ENCODE measurements at regions not wholly inside any gene's neighbourhood (a gene's known extent, or its start where the extent isn't known, plus 50 kb on each side); places are given as distances from the start of the nearest gene placed in this dataset.

DNA sequence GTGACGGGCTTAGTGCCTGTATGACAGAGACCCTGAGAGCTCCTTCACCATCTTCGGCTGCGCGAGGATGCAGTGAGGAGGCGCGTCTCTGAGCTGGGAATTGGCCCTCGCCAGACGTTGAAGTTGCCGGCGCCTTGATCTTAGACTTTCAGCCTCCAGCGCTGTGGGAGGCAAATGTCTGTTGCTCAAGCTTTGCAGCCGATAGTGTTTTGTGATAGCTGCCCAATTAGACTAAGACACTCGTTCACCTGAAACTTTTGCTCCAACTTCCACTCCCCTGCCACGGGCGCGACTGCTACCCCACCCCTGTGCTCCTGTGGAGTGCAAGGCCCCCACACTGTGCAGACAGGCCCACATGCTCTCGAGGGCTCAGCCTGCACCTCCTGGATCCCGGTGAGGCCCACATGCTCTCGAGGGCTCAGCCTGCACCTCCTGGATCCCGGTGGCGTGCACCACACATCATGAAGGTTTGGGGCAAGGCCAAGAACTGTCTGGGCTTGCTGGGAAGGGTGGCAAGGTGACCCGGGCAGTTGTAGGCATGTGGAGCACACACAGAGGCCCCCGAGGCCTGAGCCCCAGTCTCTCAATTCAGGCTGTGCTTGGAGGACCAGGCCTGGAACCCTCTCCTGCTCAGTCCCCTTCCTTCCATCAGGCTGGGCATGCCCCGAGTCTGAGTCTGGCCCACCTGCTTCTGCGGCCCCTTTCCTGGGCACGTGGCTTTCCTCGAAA lies 324.6 kb downstream of the TMEM121 start:
- Histone ChIP-seq H3K4me3 (no peak overlapping the region), H3K4me1 (no peaks in the 10 kb centered on the region), H3K27ac (no peak overlapping the region), H3K36me3 (no peaks in the 10 kb centered on the region), H3K27me3 (no peaks in the 10 kb centered on the region), H3K9me3 (no peaks in the 10 kb centered on the region)
- DNase-seq (ENCODE audit: low spot score in 2 of 2): peak in 1 of 2 donors; percentile 45
- intact Hi-C loops (cut with DNase I): no loop called here
- TF ChIP-seq, protein P1, sequence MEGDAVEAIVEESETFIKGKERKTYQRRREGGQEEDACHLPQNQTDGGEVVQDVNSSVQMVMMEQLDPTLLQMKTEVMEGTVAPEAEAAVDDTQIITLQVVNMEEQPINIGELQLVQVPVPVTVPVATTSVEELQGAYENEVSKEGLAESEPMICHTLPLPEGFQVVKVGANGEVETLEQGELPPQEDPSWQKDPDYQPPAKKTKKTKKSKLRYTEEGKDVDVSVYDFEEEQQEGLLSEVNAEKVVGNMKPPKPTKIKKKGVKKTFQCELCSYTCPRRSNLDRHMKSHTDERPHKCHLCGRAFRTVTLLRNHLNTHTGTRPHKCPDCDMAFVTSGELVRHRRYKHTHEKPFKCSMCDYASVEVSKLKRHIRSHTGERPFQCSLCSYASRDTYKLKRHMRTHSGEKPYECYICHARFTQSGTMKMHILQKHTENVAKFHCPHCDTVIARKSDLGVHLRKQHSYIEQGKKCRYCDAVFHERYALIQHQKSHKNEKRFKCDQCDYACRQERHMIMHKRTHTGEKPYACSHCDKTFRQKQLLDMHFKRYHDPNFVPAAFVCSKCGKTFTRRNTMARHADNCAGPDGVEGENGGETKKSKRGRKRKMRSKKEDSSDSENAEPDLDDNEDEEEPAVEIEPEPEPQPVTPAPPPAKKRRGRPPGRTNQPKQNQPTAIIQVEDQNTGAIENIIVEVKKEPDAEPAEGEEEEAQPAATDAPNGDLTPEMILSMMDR (IDR thresholded peaks at IDR 0.05): no peak

DNA sequence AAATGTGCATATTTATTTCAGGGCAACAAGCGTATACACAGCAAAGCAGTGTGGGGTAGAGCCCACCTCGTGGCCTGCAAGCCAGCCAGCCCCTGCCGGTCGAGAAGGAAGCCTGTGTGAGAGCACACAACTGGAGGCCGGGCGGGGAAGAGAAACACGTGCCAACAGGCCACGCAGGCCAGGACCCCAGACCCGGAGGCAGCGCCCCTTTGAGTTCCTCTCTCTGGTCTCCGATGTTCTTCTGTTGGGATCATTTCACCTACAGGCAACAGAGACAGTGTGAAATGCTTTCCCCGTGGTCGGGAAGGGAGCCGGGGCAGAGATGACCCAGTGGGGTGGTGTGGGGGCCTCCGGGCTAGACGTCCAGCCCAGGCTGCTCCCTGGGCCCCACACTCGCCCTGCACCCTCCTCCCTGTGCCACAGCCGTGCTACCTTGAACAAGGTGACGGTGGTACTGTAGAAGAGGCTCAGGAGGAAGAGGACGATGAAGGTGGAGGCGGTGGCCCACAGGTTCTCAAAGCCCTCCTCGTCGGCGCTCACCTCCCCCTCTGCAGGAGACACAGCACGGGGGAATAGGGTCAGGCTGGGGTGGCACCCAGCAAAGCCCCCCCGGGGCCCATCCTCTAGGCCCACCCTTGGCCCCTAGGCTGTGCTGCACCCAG lies 325.5 kb downstream of the TMEM121 start:
- Histone ChIP-seq H3K27ac (no peak overlapping the region), H3K9me3 (no peaks in the 10 kb centered on the region), H3K36me3 (no peaks in the 10 kb centered on the region), H3K4me1 (no peaks in the 10 kb centered on the region), H3K27me3 (no peaks in the 10 kb centered on the region), H3K4me3 (no peak overlapping the region)
- intact Hi-C loops (cut with DNase I): no loop called here
- no peak for DNase-seq (ENCODE audit: low spot score in 2 of 2)
- TF ChIP-seq, protein P1 (IDR thresholded peaks at IDR 0.05): no peak

DNA sequence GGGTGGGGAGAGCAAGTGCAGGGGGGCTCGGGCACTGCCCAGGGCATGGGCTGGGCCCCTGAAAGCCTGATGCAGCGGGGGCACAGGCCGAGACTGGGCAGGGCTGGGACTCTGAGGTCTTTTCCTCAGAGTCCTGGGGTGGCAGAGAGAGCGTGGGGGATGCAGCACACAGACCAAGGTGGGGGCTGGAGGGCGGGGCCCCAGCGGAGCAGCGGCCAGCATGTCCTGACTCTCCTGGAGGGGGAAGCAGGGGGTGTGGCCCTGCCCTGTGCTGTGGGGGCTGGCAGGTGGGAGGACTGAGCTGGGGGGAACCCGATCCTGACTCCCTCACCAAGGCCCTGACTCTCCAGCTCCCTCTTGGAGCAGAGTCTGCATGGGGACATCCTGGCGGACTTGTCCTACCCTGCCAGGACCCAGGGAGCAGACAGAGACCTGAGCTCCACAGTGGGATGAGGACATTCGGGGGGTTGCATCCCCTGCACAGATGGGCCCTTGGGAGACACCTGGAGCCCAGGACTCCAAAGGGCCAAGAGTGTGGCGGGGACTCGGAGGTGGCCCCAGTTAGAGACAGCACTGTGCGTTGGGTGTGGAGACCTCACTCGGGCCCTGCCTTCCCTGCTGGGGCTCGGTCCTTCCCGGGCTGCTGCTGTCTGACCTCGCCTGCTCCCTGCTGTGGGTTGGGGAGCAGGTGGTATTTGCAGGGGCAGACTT lies 326.1 kb downstream of the TMEM121 start:
- intact Hi-C loops (cut with DNase I): no loop called here
- peak in 1 of 2 donors; percentile 46 for DNase-seq (ENCODE audit: low spot score in 2 of 2)
- Histone ChIP-seq H3K9me3 (no peaks in the 10 kb centered on the region), H3K4me3 (no peak overlapping the region), H3K36me3 (no peaks in the 10 kb centered on the region), H3K27ac (no peak overlapping the region), H3K4me1 (no peaks in the 10 kb centered on the region), H3K27me3 (no peaks in the 10 kb centered on the region)
- TF ChIP-seq, protein P1 (IDR thresholded peaks at IDR 0.05): no peak

DNA sequence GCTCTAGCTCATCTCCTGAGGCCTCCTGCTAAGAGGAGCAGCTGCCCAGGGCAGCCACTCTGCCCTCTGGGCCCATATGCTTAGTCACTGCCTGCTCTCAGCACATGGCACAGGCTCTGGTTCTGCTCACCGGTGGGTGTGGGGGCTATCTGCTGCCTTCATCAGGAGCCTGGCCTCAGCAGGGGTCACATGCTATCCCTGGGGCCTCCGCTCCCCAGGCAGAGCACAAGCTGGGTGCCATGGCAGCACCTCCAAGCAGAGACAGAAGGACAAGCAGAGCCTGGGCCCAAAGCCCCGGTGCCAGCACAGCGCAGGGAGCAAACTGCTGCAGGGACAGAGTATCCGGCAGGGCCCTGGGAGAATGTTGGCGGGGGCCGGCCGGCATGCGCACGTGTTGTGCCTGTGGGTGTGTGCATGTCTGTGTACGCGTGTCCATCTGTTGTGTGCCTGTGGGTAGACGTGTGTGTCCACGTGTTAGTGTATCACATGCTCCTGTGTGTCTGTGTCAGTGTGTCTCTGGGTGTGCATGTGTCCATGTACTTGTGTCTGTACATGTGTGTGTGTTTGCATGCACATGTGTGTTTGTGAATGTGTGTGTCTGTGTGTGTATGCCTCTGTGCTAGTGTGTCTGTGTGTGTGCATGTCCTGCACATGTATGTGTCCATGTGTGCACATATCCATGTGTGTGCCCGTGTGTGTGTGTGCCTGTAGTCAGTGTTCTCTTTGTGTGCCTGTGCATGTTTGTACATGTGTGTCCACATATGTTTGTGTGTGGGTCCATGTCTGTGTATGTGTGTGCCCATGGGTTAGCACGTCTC lies 326.9 kb downstream of the TMEM121 start:
- TF ChIP-seq, protein P1 (IDR thresholded peaks at IDR 0.05): no peak
- H3K27ac ChIP-seq: no peak overlapping the region
- H3K9me3 ChIP-seq: no peaks in the 10 kb centered on the region
- H3K27me3 ChIP-seq: no peaks in the 10 kb centered on the region
- no peak overlapping the region for H3K4me3 ChIP-seq
- H3K36me3 ChIP-seq: no peaks in the 10 kb centered on the region
- no peaks in the 10 kb centered on the region for H3K4me1 ChIP-seq
- peak in 1 of 2 donors; percentile 39 for DNase-seq (ENCODE audit: low spot score in 2 of 2)
- intact Hi-C loops (cut with DNase I): no loop called here

DNA sequence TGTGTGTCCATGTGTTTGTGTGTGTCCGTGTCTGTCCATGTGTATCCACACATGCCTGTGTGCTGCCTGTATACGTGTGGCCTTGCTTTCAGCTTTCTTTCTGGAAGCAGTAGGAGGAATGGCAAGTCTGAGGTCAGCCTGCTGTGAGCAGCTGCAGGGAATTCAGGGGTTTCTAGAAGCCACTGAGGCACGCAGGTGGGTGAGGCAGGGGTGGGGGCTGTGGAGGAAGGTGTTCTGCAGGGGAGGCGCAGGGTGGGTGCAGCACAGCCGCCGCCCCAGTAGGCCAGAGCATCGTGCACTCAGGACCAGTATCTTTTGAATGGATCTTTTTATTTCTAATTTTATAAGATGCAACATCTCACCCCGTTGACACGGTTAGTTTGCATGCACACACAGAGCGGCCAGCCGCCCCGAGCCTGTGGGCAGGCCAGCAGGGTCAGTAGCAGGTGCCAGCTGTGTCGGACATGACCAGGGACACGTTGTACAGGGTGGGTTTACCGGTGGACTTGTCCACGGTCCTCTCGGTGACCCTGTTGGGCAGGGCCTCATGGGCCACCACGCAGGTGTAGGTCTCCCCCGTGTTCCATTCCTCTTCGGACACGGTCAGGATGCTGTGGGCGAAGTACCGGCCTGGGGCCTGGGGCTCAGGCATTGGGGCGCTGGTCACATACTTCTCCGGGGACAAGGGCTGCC lies 327.7 kb downstream of the TMEM121 start:
- Histone ChIP-seq H3K36me3 (no peaks in the 10 kb centered on the region), H3K4me3 (no peak overlapping the region), H3K27ac (no peak overlapping the region), H3K9me3 (no peaks in the 10 kb centered on the region), H3K27me3 (no peaks in the 10 kb centered on the region), H3K4me1 (no peaks in the 10 kb centered on the region)
- intact Hi-C loops (cut with DNase I): no loop called here
- TF ChIP-seq, protein P1 (IDR thresholded peaks at IDR 0.05): no peak
- no peak for DNase-seq (ENCODE audit: low spot score in 2 of 2)

Data from ascending aorta (tissue), 2 donors.